PC-9 (cell line): ENCODE measurements at regions not wholly inside any gene's neighbourhood (a gene's known extent, or its start where the extent isn't known, plus 50 kb on each side); places are given as distances from the start of the nearest gene placed in this dataset.

ENCODE experiments used
- BruUV-seq: library from RNA; stranded (reverse); fragments of 400-500 nt; replicated peaks from 2 replicates; lab custom pipeline; 2021; lab: Mats Ljungman, UMichigan
- CTCF ChIA-PET: fragments of 300-600 bp; sonication (Branson Sonifier 250); formaldehyde crosslinking; loops from one replicate; lab custom pipeline; 2022; ENCODE audit warnings: antibody characterized with exemption; lab: Charles Lee
- POLR2A ChIA-PET: fragments of 300-600 bp; sonication (Branson Sonifier 250); formaldehyde crosslinking; loops from one replicate; lab custom pipeline; 2022; ENCODE audit warnings: antibody characterized with exemption; ENCODE audit not compliant: unreplicated experiment; lab: Charles Lee
- DNase-seq, 2 experiments: peaks; one replicate each; pipeline versions ENCODE4 v3.0.0 to v3.0.0-alpha.2; 2015 to 2022; ENCODE audit warnings: mixed read lengths in 1 of 2
- H2AFZ ChIP-seq: fragments of 200-600 bp; sonication (generic); 2 replicates; pipeline ENCODE4 v1.8.1; 2017; ENCODE audit warnings: antibody characterized with exemption
- H3F3A ChIP-seq: fragments of 200-600 bp; sonication (generic); 2 replicates; pipeline ENCODE4 v1.8.1; 2017; ENCODE audit warnings: antibody characterized with exemption, mild to moderate bottlenecking, low read depth; ENCODE audit not compliant: insufficient read depth
- H3K27ac ChIP-seq: fragments of 200-600 bp; sonication (generic); 2 replicates; pipeline ENCODE4 v1.6.1; 2016; ENCODE audit warnings: mixed run types
- H3K27me3 ChIP-seq: fragments of 200-600 bp; sonication (generic); 2 replicates; pipeline ENCODE4 v1.6.1; 2016; ENCODE audit warnings: low read depth, mixed run types; ENCODE audit not compliant: insufficient read depth
- H3K36me3 ChIP-seq: fragments of 200-600 bp; sonication (generic); 2 replicates; pipeline ENCODE4 v1.6.1; 2016; ENCODE audit warnings: low read depth, mixed run types
- H3K4me1 ChIP-seq: fragments of 200-600 bp; sonication (generic); replicated peaks from 2 replicates; pipeline ENCODE4 v1.6.1; 2016; ENCODE audit warnings: mixed run types; ENCODE audit not compliant: insufficient read depth
- H3K4me2 ChIP-seq: fragments of 200-600 bp; sonication (generic); 2 replicates; pipeline ENCODE4 v1.6.1; 2017; ENCODE audit warnings: mixed run types
- H3K4me3 ChIP-seq: fragments of 200-600 bp; sonication (generic); 2 replicates; pipeline ENCODE4 v1.6.1; 2016; ENCODE audit warnings: mixed run types
- H3K79me2 ChIP-seq: fragments of 200-600 bp; sonication (generic); 2 replicates; pipeline ENCODE4 v1.6.1; 2017; ENCODE audit warnings: low read depth, mixed run types
- H3K9me2 ChIP-seq: fragments of 200-600 bp; sonication (generic); 2 replicates; pipeline ENCODE4 v1.8.1; 2017; ENCODE audit warnings: mild to moderate bottlenecking; ENCODE audit not compliant: insufficient read depth
- H3K9me3 ChIP-seq: fragments of 200-600 bp; sonication (generic); 2 replicates; pipeline ENCODE4 v1.8.1; 2016; ENCODE audit warnings: low read depth; ENCODE audit not compliant: insufficient read depth
- H4K20me1 ChIP-seq: fragments of 200-600 bp; sonication (generic); 2 replicates; pipeline ENCODE4 v1.8.1; 2017; ENCODE audit not compliant: insufficient read depth
- EZH2 ChIP-seq: fragments of 200-600 bp; sonication (generic); IDR thresholded peaks from 2 replicates; pipeline ENCODE4 v1.8.0; 2017; ENCODE audit warnings: antibody characterized with exemption, low read depth
- intact Hi-C: fragments of 100-400 bp; cut with micrococcal nuclease; formaldehyde crosslinking; loops from one replicate; pipeline ENCODE4 v1.10.0; 2022; ENCODE audit not compliant: unreplicated experiment
- TF ChIP-seq, protein P1 (sequence below): fragments of 200-600 bp; sonication (generic); conservative IDR thresholded peaks from 2 replicates; pipeline ENCODE4 v1.6.1; 2017; ENCODE audit warnings: mixed run types, antibody characterized with exemption, mild to moderate bottlenecking, moderate library complexity

DNA sequence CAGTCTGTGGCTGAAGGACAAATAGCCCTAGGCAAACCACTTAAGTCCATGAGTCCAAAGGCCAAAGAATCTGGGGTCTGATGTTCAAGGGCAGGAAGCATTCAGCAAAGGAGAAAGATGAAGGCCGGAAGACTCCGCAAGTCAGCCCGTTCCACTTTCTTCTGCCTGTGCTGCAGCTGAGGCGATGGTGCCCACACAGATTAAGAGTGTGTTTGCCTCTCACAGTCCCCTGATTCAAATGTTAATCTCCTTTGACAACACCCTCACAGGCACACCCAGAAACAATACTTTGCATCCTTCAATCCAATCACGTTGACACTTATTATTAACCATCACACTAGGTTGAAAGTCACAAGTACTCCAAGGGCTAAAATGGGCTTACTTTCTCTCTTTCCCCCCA is 605.4 kb upstream of the GNPDA2 start:
- ChIA-PET CTCF (no interaction called here), POLR2A (no interaction called here)
- no TSS peak for BruUV-seq
- Histone ChIP-seq H3K4me2 (no peak overlapping the region), H3K36me3 (no peaks in the 10 kb centered on the region), H3K9me3 (no peaks in the 10 kb centered on the region), H3K79me2 (no peaks in the 10 kb centered on the region), H3K4me1 (no peaks in the 10 kb centered on the region), H3K4me3 (no peak overlapping the region), H3F3A (no peaks in the 10 kb centered on the region), H3K27me3 (no peaks in the 10 kb centered on the region), H4K20me1 (no peaks in the 10 kb centered on the region), H3K27ac (no peak overlapping the region), H2AFZ (no peak overlapping the region), H3K9me2 (no peaks in the 10 kb centered on the region)
- no peak for DNase-seq
- intact Hi-C loops = no loop called here
- TF ChIP-seq EZH2 = no peak
- TF ChIP-seq, protein P1, sequence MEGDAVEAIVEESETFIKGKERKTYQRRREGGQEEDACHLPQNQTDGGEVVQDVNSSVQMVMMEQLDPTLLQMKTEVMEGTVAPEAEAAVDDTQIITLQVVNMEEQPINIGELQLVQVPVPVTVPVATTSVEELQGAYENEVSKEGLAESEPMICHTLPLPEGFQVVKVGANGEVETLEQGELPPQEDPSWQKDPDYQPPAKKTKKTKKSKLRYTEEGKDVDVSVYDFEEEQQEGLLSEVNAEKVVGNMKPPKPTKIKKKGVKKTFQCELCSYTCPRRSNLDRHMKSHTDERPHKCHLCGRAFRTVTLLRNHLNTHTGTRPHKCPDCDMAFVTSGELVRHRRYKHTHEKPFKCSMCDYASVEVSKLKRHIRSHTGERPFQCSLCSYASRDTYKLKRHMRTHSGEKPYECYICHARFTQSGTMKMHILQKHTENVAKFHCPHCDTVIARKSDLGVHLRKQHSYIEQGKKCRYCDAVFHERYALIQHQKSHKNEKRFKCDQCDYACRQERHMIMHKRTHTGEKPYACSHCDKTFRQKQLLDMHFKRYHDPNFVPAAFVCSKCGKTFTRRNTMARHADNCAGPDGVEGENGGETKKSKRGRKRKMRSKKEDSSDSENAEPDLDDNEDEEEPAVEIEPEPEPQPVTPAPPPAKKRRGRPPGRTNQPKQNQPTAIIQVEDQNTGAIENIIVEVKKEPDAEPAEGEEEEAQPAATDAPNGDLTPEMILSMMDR = no peak

DNA sequence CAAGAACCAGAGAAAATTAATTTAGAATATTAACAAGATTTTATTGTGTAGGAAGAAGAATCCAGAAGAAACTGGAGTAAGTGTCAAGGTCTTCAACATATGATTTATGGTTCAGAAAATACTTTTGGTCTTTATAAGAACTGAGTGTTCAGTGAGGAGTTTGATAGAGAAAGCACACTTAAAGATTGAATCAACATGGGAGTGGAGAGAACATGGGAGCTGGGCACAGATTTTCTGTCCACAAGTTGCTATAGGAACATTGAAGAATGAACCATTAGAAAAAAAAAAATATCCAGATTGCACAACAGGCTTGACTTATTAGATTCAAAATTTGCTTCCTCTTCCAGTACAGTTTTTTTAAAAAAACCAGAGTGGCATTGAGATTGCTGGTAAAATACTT is 601.2 kb upstream of the GNPDA2 start:
- Histone ChIP-seq H3K9me3 (no peaks in the 10 kb centered on the region), H4K20me1 (no peaks in the 10 kb centered on the region), H3K79me2 (no peaks in the 10 kb centered on the region), H3K4me2 (no peak overlapping the region), H3K27me3 (no peaks in the 10 kb centered on the region), H3K36me3 (no peaks in the 10 kb centered on the region), H3K4me1 (no peaks in the 10 kb centered on the region), H3K9me2 (no peaks in the 10 kb centered on the region), H3K4me3 (no peak overlapping the region), H3K27ac (no peak overlapping the region), H3F3A (no peaks in the 10 kb centered on the region), H2AFZ (no peak overlapping the region)
- no peak for TF ChIP-seq EZH2
- TF ChIP-seq, protein P1 = no peak
- POLR2A ChIA-PET = no interaction called here
- no TSS peak for BruUV-seq
- intact Hi-C loops = no loop called here
- no peak for DNase-seq
- CTCF ChIA-PET = no interaction called here

- Histone ChIP-seq H3K9me3 (no peaks in the 10 kb centered on the region), H3K4me1 (no peaks in the 10 kb centered on the region), H3K27ac (no peak overlapping the region), H3K4me2 (no peak overlapping the region), H3K27me3 (no peaks in the 10 kb centered on the region), H3K79me2 (no peaks in the 10 kb centered on the region), H3F3A (no peaks in the 10 kb centered on the region), H3K36me3 (no peaks in the 10 kb centered on the region), H3K4me3 (no peak overlapping the region), H3K9me2 (no peaks in the 10 kb centered on the region), H2AFZ (no peak overlapping the region), H4K20me1 (no peaks in the 10 kb centered on the region)
- no peak for DNase-seq
- no TSS peak for BruUV-seq
- TF ChIP-seq, protein P1 = no peak
- no peak for TF ChIP-seq EZH2
- POLR2A ChIA-PET = no interaction called here
- CTCF ChIA-PET = no interaction called here
- intact Hi-C loops = no loop called here
Measured at GRCh38 chr4:45324455-45325417, 598.4 kb upstream of the GNPDA2 start.
